GM23338 (cell line): ENCODE measurements at regions not wholly inside any gene's neighbourhood (a gene's known extent, or its start where the extent isn't known, plus 50 kb on each side); places are given as distances from the start of the nearest gene placed in this dataset.

Experiments
- CTCF ChIP-seq, 2 experiments: fragments of 200-600 bp in 1 of 2; sonication (generic) in 1 of 2; conservative IDR thresholded peaks; 2 replicates each; pipeline versions ENCODE4 v1.5.1 to v1.6.1; 2016 to 2017; ENCODE audit warnings: antibody characterized with exemption in 2 of 2, low read depth in 2 of 2, mild to moderate bottlenecking in 2 of 2, moderate library complexity in 1 of 2
- JUNB ChIP-seq: IDR thresholded peaks from one replicate; pipeline ENCODE4 v1.6.1; 2016; ENCODE audit warnings: antibody characterized with exemption; ENCODE audit not compliant: unreplicated experiment

DNA sequence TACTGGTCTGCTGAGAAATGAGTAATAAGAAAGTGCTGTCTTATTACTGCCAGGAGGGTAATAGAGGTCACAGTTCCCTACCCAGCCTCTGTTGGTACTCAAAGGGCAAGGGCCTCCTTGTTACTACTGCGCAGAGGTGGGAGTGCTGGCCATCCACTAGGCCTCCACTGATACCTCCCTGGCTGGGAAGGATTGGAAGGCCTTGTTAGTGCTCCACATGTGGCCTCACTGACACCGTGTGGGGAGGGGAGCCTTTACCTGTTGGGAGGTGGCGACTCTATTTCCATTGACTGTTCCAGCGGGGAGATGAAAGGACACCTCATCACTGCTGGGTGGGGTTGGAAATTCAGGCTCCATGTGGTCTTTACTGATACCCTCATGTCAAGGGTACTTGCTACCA lies 57.8 kb upstream of the USP24 start:
- no peak for TF ChIP-seq JUNB
- peak in 1 of 2 experiments; percentile 21; a peak in 1 of 4 replicates for TF ChIP-seq CTCF (conservative IDR thresholded peaks at IDR 0.05; ENCODE audit: low read depth in 2 of 2)
